Stimulated activated CD8-positive, alpha-beta memory T cell treated with anti-CD3 and anti-CD28 coated beads, Interleukin-2, amount 100 ng/mL, for 1 hour (primary cell): ENCODE measurements at regions not wholly inside any gene's neighbourhood (a gene's known extent, or its start where the extent isn't known, plus 50 kb on each side); places are given as distances from the start of the nearest gene placed in this dataset.
"Not testable (repeated sequence)": the region's sequence is repeated elsewhere in the genome, so short reads cannot be mapped to it uniquely, and the experiment has no call there.

Experiments used
- DNase-seq, 2 donors: peaks; one replicate each; pipeline ENCODE4 v3.0.0-alpha.2; 2020; ENCODE audit warnings: low read depth in 2 of 2

- no peak for DNase-seq
Observed at GRCh38 chr5:90338712-90339372, 70.7 kb downstream of the CETN3 start.

GRCh38 chr5:90337449-90338052, 72.0 kb downstream of the CETN3 start:
- DNase-seq: no peak

- no peak for DNase-seq
Observed at GRCh38 chr5:90336752-90337151, 72.8 kb downstream of the CETN3 start.

GRCh38 chr5:90334741-90335140, 74.8 kb downstream of the CETN3 start:
- DNase-seq: no peak

GRCh38 chr5:90329911-90330310, 79.6 kb downstream of the CETN3 start:
- DNase-seq: no peak

- no peak for DNase-seq
Observed at GRCh38 chr5:90326995-90327394, 82.6 kb downstream of the CETN3 start.

GRCh38 chr5:90325093-90325492, 84.5 kb downstream of the CETN3 start:
- no peak for DNase-seq

- not testable (repeated sequence) for DNase-seq
Observed at GRCh38 chr5:90320348-90320747, 89.2 kb downstream of the CETN3 start.

GRCh38 chr5:90312027-90312426, 97.5 kb downstream of the CETN3 start:
- no peak for DNase-seq

GRCh38 chr5:90311401-90311800, 98.2 kb downstream of the CETN3 start:
- DNase-seq: no peak

GRCh38 chr5:90308787-90309585, 100.6 kb downstream of the CETN3 start:
- DNase-seq: no peak

- DNase-seq: no peak
Observed at GRCh38 chr5:90307782-90308181, 101.8 kb downstream of the CETN3 start.

GRCh38 chr5:90307322-90307721, 102.2 kb downstream of the CETN3 start:
- DNase-seq: no peak

- no peak for DNase-seq
Observed at GRCh38 chr5:90306613-90307012, 102.9 kb downstream of the CETN3 start.

GRCh38 chr5:90305041-90305720, 104.4 kb downstream of the CETN3 start:
- no peak for DNase-seq

- DNase-seq: no peak
Observed at GRCh38 chr5:90301248-90301647, 108.3 kb downstream of the CETN3 start.

- no peak for DNase-seq
Observed at GRCh38 chr5:90297045-90297764, 112.4 kb downstream of the CETN3 start.

GRCh38 chr5:90294604-90295003, 115.0 kb downstream of the CETN3 start:
- DNase-seq: no peak

GRCh38 chr5:90293931-90294330, 115.6 kb downstream of the CETN3 start:
- DNase-seq: no peak

- DNase-seq: no peak
Observed at GRCh38 chr5:90290648-90291047, 118.9 kb downstream of the CETN3 start.

- no peak for DNase-seq
Observed at GRCh38 chr5:90289837-90290236, 119.7 kb downstream of the CETN3 start.

GRCh38 chr5:90287036-90287435, 122.5 kb downstream of the CETN3 start:
- DNase-seq: no peak
